HG02973 (cell line): ENCODE measurements at regions not wholly inside any gene's neighbourhood (a gene's known extent, or its start where the extent isn't known, plus 50 kb on each side); places are given as distances from the start of the nearest gene placed in this dataset.
A peak's percentile ranks its signal among the peaks of the same experiment; 100 is the strongest.

Experiments used
- ATAC-seq: cut with Tn5 transposase; IDR thresholded peaks from one replicate; pipeline ENCODE4 v1.9.1; 2021; ENCODE audit warnings: moderate library complexity; ENCODE audit not compliant: unreplicated experiment

DNA sequence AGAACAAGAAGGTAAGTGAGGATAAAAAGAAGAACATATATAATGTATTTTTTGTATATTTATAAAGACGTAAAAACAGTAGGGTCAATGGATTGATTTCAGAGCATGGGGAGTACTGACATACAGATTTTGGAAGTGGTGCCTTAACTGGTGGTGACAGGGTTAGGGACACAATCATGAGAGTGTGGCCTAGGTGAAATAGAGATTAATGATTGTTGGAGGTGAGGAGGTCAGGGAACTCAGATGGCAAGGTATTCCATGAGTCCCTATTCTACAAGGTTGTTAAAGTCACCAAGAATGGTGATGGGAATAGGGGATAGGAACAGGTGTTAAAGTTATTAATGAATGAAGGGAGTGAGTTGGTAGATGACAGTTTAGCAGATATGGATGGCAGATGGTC lies 210.8 kb downstream of the SEMA6A start:
- no peak for ATAC-seq

DNA sequence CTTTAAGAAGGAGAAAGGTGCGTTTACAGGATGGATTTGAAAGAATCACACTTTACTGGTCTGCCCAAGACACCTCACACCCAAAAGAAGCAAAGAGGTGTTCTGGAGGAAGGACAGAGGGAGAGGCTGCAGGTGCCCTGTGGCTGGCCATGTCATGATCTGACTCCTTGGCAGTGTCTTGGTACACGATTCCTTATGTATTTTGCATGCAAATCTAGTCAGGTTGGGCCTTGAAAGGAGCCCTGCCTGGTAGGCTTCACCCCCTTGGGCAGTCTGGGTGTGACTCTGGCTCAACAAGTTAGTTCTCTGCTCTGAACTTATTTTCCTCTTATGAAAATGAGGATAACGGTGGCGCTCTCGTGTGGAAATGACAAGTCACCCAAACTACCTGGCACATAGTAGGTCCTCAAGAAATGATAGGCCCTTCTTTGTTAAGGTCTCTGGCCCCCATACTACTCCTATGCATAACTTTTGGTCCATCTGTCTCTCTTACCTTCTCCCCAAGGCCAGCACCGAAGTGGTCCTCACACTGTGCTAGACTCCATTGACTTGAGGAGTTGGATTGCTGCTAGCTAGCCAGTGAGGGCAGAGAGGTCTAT lies 212.5 kb downstream of the SEMA6A start:
- ATAC-seq = no peak

- ATAC-seq = no peak
These were observed 213.3 kb downstream of the SEMA6A start for GRCh38 chr5:116361171-116361967.

- no peak for ATAC-seq
These were observed 214.4 kb downstream of the SEMA6A start for GRCh38 chr5:116360008-116360853.

DNA sequence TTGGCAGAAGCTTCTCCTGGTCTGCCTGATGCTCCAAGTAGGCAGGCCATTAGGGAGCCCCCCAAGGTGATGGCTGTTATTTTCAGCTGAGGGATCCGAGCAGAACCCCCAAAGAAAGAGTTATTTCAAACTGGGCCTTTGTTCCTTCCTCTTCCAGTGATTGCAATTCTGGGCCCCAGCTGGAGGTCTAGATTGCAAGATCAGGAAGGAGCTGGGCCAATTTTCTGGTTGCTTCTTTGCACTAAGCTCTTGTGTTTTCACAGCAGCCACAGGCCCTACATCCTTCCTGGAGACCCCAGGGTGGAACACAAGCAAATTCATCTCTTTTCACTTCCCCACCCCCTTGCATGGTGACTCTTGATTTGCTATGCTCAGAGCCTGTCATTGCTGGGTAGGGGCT lies 215.0 kb downstream of the SEMA6A start:
- ATAC-seq = no peak

DNA sequence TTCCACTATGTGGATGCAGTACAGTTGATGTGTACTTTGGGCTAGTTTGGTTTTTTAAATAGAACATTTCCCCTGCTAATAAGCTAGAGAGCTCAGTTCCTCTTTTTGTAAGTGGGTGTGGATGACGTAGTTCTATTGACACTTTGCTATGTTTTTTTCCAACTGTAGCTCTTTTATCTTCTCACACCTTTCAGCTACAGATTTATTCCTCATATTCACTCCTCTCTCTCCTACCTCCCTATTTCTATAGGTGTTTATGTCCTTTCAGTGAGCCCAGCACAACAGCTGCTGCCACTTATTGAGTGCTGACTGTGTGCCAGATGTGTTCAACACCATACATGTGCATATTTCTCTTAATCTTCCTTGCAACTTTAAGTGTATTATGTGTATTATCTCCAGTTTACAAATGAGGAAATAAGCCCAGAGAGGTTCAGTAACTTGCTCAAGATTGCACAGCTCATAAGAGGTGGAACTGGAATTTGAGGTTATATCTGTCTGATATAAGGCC lies 215.7 kb downstream of the SEMA6A start:
- ATAC-seq = peak; percentile 98

GRCh38 chr5:116358015-116358523 lies 216.6 kb downstream of the SEMA6A start:
- ATAC-seq = no peak

DNA sequence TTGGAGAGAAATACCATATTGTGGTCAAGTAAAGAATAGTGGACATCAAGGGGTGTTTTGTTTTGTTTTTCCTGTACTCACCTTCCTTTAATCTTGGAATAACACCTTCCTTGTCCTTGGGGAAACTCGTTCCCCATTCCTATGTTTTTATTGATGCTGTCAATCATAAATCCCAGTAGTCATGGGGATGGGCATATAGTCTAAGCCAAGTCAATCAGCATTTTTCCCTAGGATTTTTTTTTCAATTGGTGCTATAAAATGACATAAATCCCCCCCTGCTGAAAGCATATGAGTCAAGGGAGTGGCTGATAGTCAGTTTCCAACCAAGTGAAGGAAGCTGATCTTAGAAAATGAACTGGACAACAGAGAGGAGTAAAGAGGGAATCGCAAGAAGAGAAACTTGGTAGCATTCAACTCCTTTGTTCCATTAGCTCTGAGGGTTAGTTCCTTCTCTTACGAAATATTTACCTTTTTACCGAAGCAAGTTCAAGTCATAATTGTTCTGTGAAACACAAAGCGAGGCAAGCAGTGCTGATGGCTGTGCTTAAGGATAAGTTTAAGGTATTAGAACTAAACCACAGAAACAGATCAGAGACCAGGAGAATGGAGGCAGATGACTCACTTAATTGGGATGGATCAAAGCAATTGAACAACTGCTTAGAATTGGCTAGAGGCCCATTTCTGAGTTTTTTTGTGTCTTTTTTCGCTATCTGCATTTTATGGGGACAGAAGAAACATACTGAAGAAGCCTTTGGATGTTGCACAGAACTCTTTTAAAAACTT lies 218.6 kb downstream of the SEMA6A start:
- no peak for ATAC-seq

DNA sequence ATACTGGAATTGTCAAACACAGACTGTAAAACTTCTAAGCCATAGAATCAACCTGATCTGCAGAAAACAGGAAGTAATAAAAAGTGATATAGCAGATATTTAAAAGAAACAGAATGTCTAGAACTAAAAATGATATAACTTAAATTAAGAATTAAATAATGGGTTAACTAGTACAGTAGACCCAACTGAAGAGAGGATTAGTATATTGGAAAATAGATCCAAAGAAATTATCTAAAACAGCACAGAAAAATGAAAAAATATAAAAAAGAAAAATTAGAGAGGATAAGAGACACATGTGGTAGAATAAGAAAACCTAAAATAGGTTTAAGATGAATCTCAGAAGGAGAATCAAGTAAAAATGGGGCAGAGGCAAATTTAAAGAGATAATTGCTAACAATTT lies 219.9 kb downstream of the SEMA6A start:
- ATAC-seq = no peak

DNA sequence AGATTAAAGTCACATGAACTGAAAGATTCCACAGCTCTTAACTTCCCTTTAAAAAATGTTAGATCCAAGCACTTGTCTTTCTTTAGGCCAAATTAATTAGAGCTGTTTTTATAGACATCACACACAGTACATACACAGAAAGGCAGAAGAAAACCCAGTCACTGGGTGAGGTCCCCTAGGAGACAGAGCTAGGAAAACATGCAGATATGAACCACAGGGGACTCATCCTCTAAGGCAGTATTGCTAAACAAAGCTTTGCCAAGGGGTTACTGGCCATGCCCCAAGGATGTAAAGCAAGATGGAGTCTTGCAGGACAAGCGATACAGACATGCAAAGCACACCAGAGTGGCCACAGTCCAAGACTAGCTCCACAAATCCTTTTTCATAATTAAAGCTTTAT lies 227.0 kb downstream of the SEMA6A start:
- no peak for ATAC-seq

DNA sequence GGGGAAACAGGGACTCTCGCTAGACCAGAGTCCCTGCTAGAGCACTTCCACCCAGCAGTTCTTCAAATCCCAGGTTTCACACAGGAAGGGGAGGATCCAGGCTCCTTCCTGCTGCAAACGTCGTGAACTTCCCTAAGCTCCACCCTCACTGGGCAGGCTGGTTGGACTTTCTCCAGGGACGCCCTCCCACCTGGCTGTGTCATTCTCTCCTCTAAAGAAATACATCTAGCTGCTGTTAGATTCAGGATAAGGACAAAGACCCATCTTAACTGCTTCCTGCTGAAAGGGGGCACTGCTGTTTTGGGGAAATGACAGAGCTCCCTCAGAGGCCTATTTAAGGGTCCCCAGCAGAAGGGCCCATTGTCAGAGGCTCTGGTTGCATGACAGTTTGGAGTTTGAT lies 230.7 kb downstream of the SEMA6A start:
- no peak for ATAC-seq
